H1 (cell line): ENCODE measurements at regions not wholly inside any gene's neighbourhood (a gene's known extent, or its start where the extent isn't known, plus 50 kb on each side); places are given as distances from the start of the nearest gene placed in this dataset.

Experiments used
- CTCF ChIA-PET: fragments of 300-600 bp; sonication (Branson Sonifier 250); formaldehyde crosslinking; loops from one replicate; lab custom pipeline; 2021; ENCODE audit not compliant: partially characterized antibody; lab: Charles Lee
- POLR2A ChIA-PET: fragments of 300-600 bp; sonication (Branson Sonifier 250); formaldehyde crosslinking; loops from one replicate; lab custom pipeline; 2021; ENCODE audit warnings: inconsistent platforms; ENCODE audit not compliant: partially characterized antibody; lab: Charles Lee
- DNase-seq, 2 experiments: peaks; one replicate each; pipeline versions ENCODE4 v3.0.0 to v3.0.0-alpha.2; 2010 to 2022; ENCODE audit warnings: low spot score in 2 of 2, low read depth in 1 of 2, mixed read lengths in 1 of 2
- FAIRE-seq: peaks from 2 replicates; lab custom pipeline; 2011; peaks lifted over from hg19 to GRCh38; lab: Jason Lieb, UNC
- H2AFZ ChIP-seq: 2 replicates; pipeline ENCODE4 v1.8.1; 2012; ENCODE audit warnings: low read length, inconsistent platforms
- H2AK5ac ChIP-seq: 2 replicates; pipeline ENCODE4 v1.6.1; 2013; ENCODE audit warnings: low read depth, low read length
- H2BK120ac ChIP-seq: replicated peaks from 2 replicates; pipeline ENCODE3; 2013; ENCODE audit warnings: low read depth, low read length, inconsistent platforms
- H2BK12ac ChIP-seq: 2 replicates; pipeline ENCODE4 v1.6.1; 2013; ENCODE audit warnings: low read depth, low read length
- H2BK15ac ChIP-seq: 2 replicates; pipeline ENCODE4 v1.6.1; 2013; ENCODE audit warnings: low read length
- H2BK20ac ChIP-seq: 2 replicates; pipeline ENCODE4 v1.6.1; 2013; ENCODE audit warnings: low read length
- H2BK5ac ChIP-seq: 2 replicates; pipeline ENCODE4 v1.6.1; 2013; ENCODE audit warnings: low read depth, low read length
- H3K14ac ChIP-seq: 2 replicates; pipeline ENCODE4 v1.6.1; 2013; ENCODE audit warnings: inconsistent platforms; ENCODE audit not compliant: insufficient read length
- H3K18ac ChIP-seq: 2 replicates; pipeline ENCODE4 v1.6.1; 2013; ENCODE audit warnings: low read length; ENCODE audit errors: extremely low read depth
- H3K23ac ChIP-seq: 2 replicates; pipeline ENCODE4 v1.6.1; 2013; ENCODE audit warnings: inconsistent platforms; ENCODE audit not compliant: insufficient read length
- H3K23me2 ChIP-seq: 2 replicates; pipeline ENCODE4 v1.6.1; 2013; ENCODE audit warnings: low read depth, low read length
- H3K27ac ChIP-seq: 2 replicates; pipeline ENCODE4 v1.6.1; 2011; ENCODE audit warnings: low read depth, low read length, inconsistent platforms
- H3K27me3 ChIP-seq, 4 experiments: replicated peaks in 1 of 4; 1 replicate in 1 of 4; 2 replicates in 3 of 4; pipeline versions ENCODE4 v1.6.1 to v1.8.1; 2011 to 2013; ENCODE audit warnings: low read length in 3 of 4, mild to moderate bottlenecking in 3 of 4, inconsistent platforms in 2 of 4, mixed read lengths in 2 of 4, moderate library complexity in 1 of 4; ENCODE audit not compliant: control insufficient read depth in 3 of 4, insufficient read depth in 3 of 4; ENCODE audit errors: extremely low read depth in 1 of 4
- H3K36me3 ChIP-seq, 4 experiments: 2 replicates each; pipeline versions ENCODE4 v1.6.1 to v1.8.1; 2011 to 2013; ENCODE audit warnings: mild to moderate bottlenecking in 4 of 4, low read length in 3 of 4, moderate library complexity in 2 of 4, control low read depth in 1 of 4, inconsistent platforms in 1 of 4; ENCODE audit not compliant: insufficient read depth in 4 of 4, control insufficient read depth in 2 of 4
- H3K4ac ChIP-seq: replicated peaks from 2 replicates; pipeline ENCODE3; 2013; ENCODE audit warnings: low read length, low read depth, mixed read lengths, inconsistent platforms; ENCODE audit not compliant: insufficient read length
- H3K4me1 ChIP-seq, 4 experiments: replicated peaks in 1 of 4; 1 replicate in 1 of 4; 2 replicates in 3 of 4; pipeline versions ENCODE4 v1.6.1 to v1.8.1; 2011 to 2013; ENCODE audit warnings: low read length in 3 of 4, inconsistent platforms in 2 of 4, mixed read lengths in 1 of 4; ENCODE audit not compliant: insufficient read depth in 4 of 4, control insufficient read depth in 3 of 4
- H3K4me2 ChIP-seq, 2 experiments: 2 replicates each; pipeline versions ENCODE4 v1.6.1 to v1.8.1; 2011 to 2013; ENCODE audit warnings: low read depth in 2 of 2, low read length in 2 of 2, control low read depth in 1 of 2, inconsistent platforms in 1 of 2, mild to moderate bottlenecking in 1 of 2; ENCODE audit not compliant: insufficient read depth in 1 of 2
- H3K4me3 ChIP-seq, 4 experiments: fragments of 200-600, 300-600 bp in 1 of 4; sonication (generic), shearing (Covaris generic), sonication (Bioruptor Twin) in 1 of 4; 2 replicates each; pipeline versions ENCODE4 v1.5.1 to v1.8.1; 2011 to 2016; ENCODE audit warnings: low read length in 4 of 4, low read depth in 3 of 4, control low read depth in 2 of 4, inconsistent platforms in 2 of 4, mild to moderate bottlenecking in 2 of 4, mixed read lengths in 1 of 4, moderate library complexity in 1 of 4; ENCODE audit not compliant: insufficient read depth in 2 of 4; ENCODE audit errors: extremely low read depth in 1 of 4
- H3K56ac ChIP-seq: replicated peaks from 2 replicates; pipeline ENCODE3; 2013; ENCODE audit warnings: low read depth, mild to moderate bottlenecking, mixed read lengths, low read length, inconsistent platforms; ENCODE audit not compliant: insufficient read length
- H3K79me1 ChIP-seq: 2 replicates; pipeline ENCODE4 v1.6.1; 2013; ENCODE audit warnings: low read depth, low read length, control low read depth
- H3K79me2 ChIP-seq, 2 experiments: 2 replicates each; pipeline versions ENCODE4 v1.6.1 to v1.8.1; 2012 to 2013; ENCODE audit warnings: low read length in 2 of 2, mild to moderate bottlenecking in 2 of 2, inconsistent platforms in 1 of 2; ENCODE audit not compliant: insufficient read depth in 2 of 2, control insufficient read depth in 1 of 2
- H3K9ac ChIP-seq, 4 experiments: replicated peaks in 1 of 4; 1 replicate in 1 of 4; 2 replicates in 3 of 4; pipeline versions ENCODE4 v1.6.1 to v1.8.1; 2011 to 2013; ENCODE audit warnings: low read depth in 3 of 4, low read length in 3 of 4, control low read depth in 2 of 4, mild to moderate bottlenecking in 2 of 4, moderate library complexity in 2 of 4, inconsistent platforms in 1 of 4; ENCODE audit errors: extremely low read depth in 1 of 4
- H3K9me3 ChIP-seq, 2 experiments: 2 replicates each; pipeline versions ENCODE4 v1.6.1 to v1.8.1; 2012 to 2013; ENCODE audit warnings: mild to moderate bottlenecking in 2 of 2, moderate library complexity in 2 of 2, control low read depth in 1 of 2, inconsistent platforms in 1 of 2, low read depth in 1 of 2, low read length in 1 of 2, mixed read lengths in 1 of 2; ENCODE audit not compliant: insufficient read depth in 2 of 2
- H4K20me1 ChIP-seq, 2 experiments: replicated peaks in 1 of 2; 2 replicates each; pipeline versions ENCODE3 to v1.8.1; 2011 to 2013; ENCODE audit warnings: inconsistent platforms in 2 of 2, low read length in 2 of 2, mild to moderate bottlenecking in 1 of 2; ENCODE audit not compliant: insufficient read depth in 2 of 2, control insufficient read depth in 1 of 2
- H4K5ac ChIP-seq: 2 replicates; pipeline ENCODE4 v1.6.1; 2013; ENCODE audit warnings: low read length, low read depth, mixed read lengths, inconsistent platforms; ENCODE audit not compliant: insufficient read length
- H4K8ac ChIP-seq: 2 replicates; pipeline ENCODE4 v1.8.0; 2013; ENCODE audit warnings: mild to moderate bottlenecking, moderate library complexity, low read length, inconsistent platforms; ENCODE audit not compliant: insufficient read depth; ENCODE audit errors: extremely low read depth
- H4K91ac ChIP-seq: replicated peaks from 2 replicates; pipeline ENCODE3; 2013; ENCODE audit warnings: low read length, mixed read lengths, inconsistent platforms; ENCODE audit not compliant: insufficient read length
- BRCA1 ChIP-seq: IDR thresholded peaks from 2 replicates; pipeline ENCODE4 v1.6.1; 2012; ENCODE audit warnings: low read depth, low read length, improper control_type of control experiment
- FOSL1 ChIP-seq: IDR thresholded peaks from 2 replicates; pipeline ENCODE4 v1.6.1; 2011; ENCODE audit warnings: mild to moderate bottlenecking, low read depth, low read length, moderate library complexity; ENCODE audit not compliant: insufficient read depth
- SIN3A ChIP-seq, 2 experiments: IDR thresholded peaks in 1 of 2; conservative IDR thresholded peaks in 1 of 2; 2 replicates each; pipeline ENCODE4 v1.6.1; 2011 to 2012; ENCODE audit warnings: low read length in 2 of 2, improper control_type of control experiment in 1 of 2, low read depth in 1 of 2, mild to moderate bottlenecking in 1 of 2
- TAF1 ChIP-seq: IDR thresholded peaks from 2 replicates; pipeline ENCODE4 v1.6.1; 2011; ENCODE audit warnings: mild to moderate bottlenecking, low read depth, low read length
- WGBS, 2 experiments: shearing (Covaris generic) in 1 of 2; methylation state at CpG; one replicate each; pipeline versions ENCODE4 v1.1.6 to v1.1.7; 2013 to 2015; ENCODE audit warnings: low lambda C conversion rate in 2 of 2, mixed read lengths in 2 of 2, inconsistent platforms in 1 of 2, low coverage in 1 of 2, missing lambda C conversion rate in 1 of 2; ENCODE audit not compliant: insufficient replicate concordance in 2 of 2, insufficient coverage in 1 of 2, insufficient read length in 1 of 2; ENCODE audit errors: extremely low coverage in 1 of 2, missing lambda C conversion rate in 1 of 2; 5-methylcytosine and 5-hydroxymethylcytosine counted together

- no peaks in the 10 kb centered on the region for H3K79me2 ChIP-seq
- no peak overlapping the region for H2BK5ac ChIP-seq
- no peak overlapping the region for H3K23ac ChIP-seq
- H2BK12ac ChIP-seq: no peak overlapping the region
- no peak overlapping the region for H3K9ac ChIP-seq
- no peak overlapping the region for H3K56ac ChIP-seq
- no peak overlapping the region for H4K8ac ChIP-seq
- H4K91ac ChIP-seq: no peak overlapping the region
- H3K79me1 ChIP-seq: no peaks in the 10 kb centered on the region
- H3K14ac ChIP-seq: no peak overlapping the region
- H4K5ac ChIP-seq: no peak overlapping the region
- H3K23me2 ChIP-seq: no peaks in the 10 kb centered on the region
- no peaks in the 10 kb centered on the region; a peak in 1 of 7 replicates for H3K4me1 ChIP-seq
- H2BK20ac ChIP-seq: no peak overlapping the region
- no peak overlapping the region for H3K18ac ChIP-seq
- no peaks in the 10 kb centered on the region for H3K9me3 ChIP-seq
- no peak overlapping the region for H3K27ac ChIP-seq
- no peak overlapping the region for H3K4me2 ChIP-seq
- POLR2A ChIA-PET: no interaction called here
- H2BK15ac ChIP-seq: no peak overlapping the region
- DNase-seq: no peak
- no peak overlapping the region for H2BK120ac ChIP-seq
- no peak for FAIRE-seq
- CTCF ChIA-PET: no interaction called here
- no peak overlapping the region for H3K4ac ChIP-seq
- 93% methylated on average over 6 of the region's 6 CpGs; no CpG with 5 or more reads in 1 of the 2 experiments for WGBS, 2 experiments
- no peak overlapping the region for H3K4me3 ChIP-seq
- no peaks in the 10 kb centered on the region; a peak in 1 of 7 replicates for H3K27me3 ChIP-seq
- H4K20me1 ChIP-seq: peaks cover 0 to 1% of the 10 kb centered on the region in 2 experiments
- no peak overlapping the region for H2AFZ ChIP-seq
- no peaks in the 10 kb centered on the region for H3K36me3 ChIP-seq
- H2AK5ac ChIP-seq: 0 out of 2 replicates have a peak overlapping the region, but pooled peaks have one; percentile 24
- TF ChIP-seq TAF1 (no peak), BRCA1 (no peak), SIN3A (conservative IDR thresholded peaks at IDR 0.05 in 1 of 2, IDR thresholded peaks at IDR 0.05 in 1 of 2; ENCODE audit: low read depth in 1 of 2, low read length in 2 of 2) (no peak), FOSL1 (no peak)
Measured at GRCh38 chr5:135095052-135095715, 61.2 kb upstream of the PITX1 start.
